Retinal pigment epithelial cell (primary cell): ENCODE measurements at regions not wholly inside any gene's neighbourhood (a gene's known extent, or its start where the extent isn't known, plus 50 kb on each side); places are given as distances from the start of the nearest gene placed in this dataset.
"Not testable (repeated sequence)": the region's sequence is repeated elsewhere in the genome, so short reads cannot be mapped to it uniquely, and the experiment has no call there.

ENCODE experiments used
- DNase-seq: peaks from one replicate; pipeline ENCODE4 v3.0.0-alpha.2; 2010; ENCODE audit warnings: low read depth
- H3K4me3 ChIP-seq: 2 replicates; pipeline ENCODE4 v1.5.1; 2011; ENCODE audit warnings: mild to moderate bottlenecking, low read length, control low read depth, moderate library complexity
- CTCF ChIP-seq: conservative IDR thresholded peaks from 2 replicates; pipeline ENCODE4 v1.5.1; 2011; ENCODE audit warnings: low read depth, low read length, control low read depth, inconsistent platforms

- no peak overlapping the region for H3K4me3 ChIP-seq
- TF ChIP-seq CTCF: no peak
- no peak for DNase-seq
Measured at GRCh38 chr3:74921676-74922075, 307.2 kb upstream of the CNTN3 start.

- no peak for DNase-seq
- TF ChIP-seq CTCF: no peak
- no peak overlapping the region for H3K4me3 ChIP-seq
Measured at GRCh38 chr3:74920721-74921350, 306.4 kb upstream of the CNTN3 start.

GRCh38 chr3:74916696-74917095, 302.2 kb upstream of the CNTN3 start:
- no peak for DNase-seq
- no peak for TF ChIP-seq CTCF
- no peak overlapping the region for H3K4me3 ChIP-seq

GRCh38 chr3:74906181-74906580, 291.7 kb upstream of the CNTN3 start:
- H3K4me3 ChIP-seq: no peak overlapping the region
- no peak for DNase-seq
- no peak for TF ChIP-seq CTCF

GRCh38 chr3:74905478-74905877, 291.0 kb upstream of the CNTN3 start:
- TF ChIP-seq CTCF: no peak
- DNase-seq: no peak

GRCh38 chr3:74904646-74905045, 290.2 kb upstream of the CNTN3 start:
- no peak overlapping the region for H3K4me3 ChIP-seq
- TF ChIP-seq CTCF: no peak
- no peak for DNase-seq

More at GRCh38 chr3:74905478-74905877, 291.0 kb upstream of the CNTN3 start:
- no peak overlapping the region for H3K4me3 ChIP-seq

GRCh38 chr3:74899796-74900516, 285.5 kb upstream of the CNTN3 start:
- not testable (repeated sequence) for DNase-seq, H3K4me3 ChIP-seq
